ENCODE measurements at regions not wholly inside any gene's neighbourhood (a gene's known extent, or its start where the extent isn't known, plus 50 kb on each side); places are given as distances from the start of the nearest gene placed in this dataset.

- no peak for TF ChIP-seq ZNF518A (tag by site-specific recombination; conservative IDR thresholded peaks at IDR 0.05; ENCODE audit: low read depth)
- TF ChIP-seq CTCF (tag by site-specific recombination; IDR thresholded peaks at IDR 0.05): no peak
- no peak for TF ChIP-seq ZNF146 (tag by site-specific recombination; IDR thresholded peaks at IDR 0.05)
- no peak for TF ChIP-seq ZNF184 (tag by site-specific recombination; IDR thresholded peaks at IDR 0.05)
- TF ChIP-seq ZNF645 (tag by site-specific recombination; IDR thresholded peaks at IDR 0.05): no peak
- TF ChIP-seq ZNF221 (tag by site-specific recombination; IDR thresholded peaks at IDR 0.05; ENCODE audit: borderline replicate concordance): no peak
- no peak for TF ChIP-seq REST (tag by site-specific recombination; IDR thresholded peaks at IDR 0.05)
- TF ChIP-seq ZNF175 (tag by site-specific recombination; IDR thresholded peaks at IDR 0.05): no peak
- TF ChIP-seq YY1 (tag by site-specific recombination; IDR thresholded peaks at IDR 0.05): no peak
Measured at GRCh38 chr6:14468647-14469321, 351.2 kb downstream of the CD83 start.
